ENCODE measurements at regions not wholly inside any gene's neighbourhood (a gene's known extent, or its start where the extent isn't known, plus 50 kb on each side); places are given as distances from the start of the nearest gene placed in this dataset.

DNA sequence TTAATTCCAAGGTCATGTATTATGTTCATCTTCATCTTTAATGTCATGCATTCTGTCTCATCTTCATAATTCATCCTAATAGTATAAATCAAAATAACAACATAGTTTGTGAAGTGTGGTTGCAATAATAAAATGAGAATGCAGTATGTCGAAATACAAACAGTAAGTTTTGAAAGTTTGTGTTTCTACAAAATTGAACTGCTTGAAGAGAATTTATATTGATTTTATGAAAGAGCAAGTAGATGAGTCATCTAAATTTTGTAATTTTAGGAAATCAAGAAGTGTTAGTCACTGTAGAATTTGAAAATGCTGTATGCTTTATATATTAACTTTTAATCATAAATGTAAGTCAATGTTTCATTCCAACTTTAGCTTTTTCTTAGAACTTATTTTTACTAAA is 190.5 kb upstream of the PPP1R3A start:
- peak; percentile 60 for FAIRE-seq

DNA sequence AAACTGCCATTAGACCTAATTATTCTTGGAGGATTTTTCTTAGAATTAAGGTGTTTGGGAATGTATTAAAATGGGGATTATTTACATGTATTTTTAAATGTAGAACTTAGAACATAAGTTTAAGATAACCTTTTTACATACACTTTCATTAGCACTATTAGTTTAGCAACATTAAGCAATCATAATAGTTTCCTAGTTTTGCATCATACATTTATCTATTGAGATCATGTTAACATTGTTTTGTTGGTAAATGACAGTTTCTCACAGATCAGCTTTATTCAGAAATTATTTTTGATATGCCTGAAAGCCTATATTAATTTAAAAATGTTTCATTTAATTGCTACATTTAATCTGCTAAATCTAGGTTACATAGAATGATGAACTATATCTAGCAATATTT is 189.7 kb upstream of the PPP1R3A start:
- peak; percentile 75 for FAIRE-seq

DNA sequence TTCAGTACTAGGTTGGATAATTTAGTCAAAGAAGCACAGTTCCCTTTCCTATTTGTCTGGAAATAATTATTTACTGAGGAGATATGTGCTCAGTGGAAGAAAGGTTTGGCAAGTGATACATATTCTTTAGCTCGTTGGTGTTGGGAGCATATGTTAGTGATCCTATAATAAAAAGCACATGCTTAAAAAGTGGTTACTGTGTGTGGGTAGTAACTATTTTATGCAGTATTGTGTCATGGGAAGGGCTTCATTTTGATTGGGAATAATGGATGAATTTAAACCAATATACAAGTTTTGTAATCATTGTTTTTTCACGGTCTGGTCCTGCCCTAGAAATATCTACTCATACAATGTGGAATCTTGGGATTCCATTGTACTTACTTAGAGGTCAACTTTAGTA is 188.7 kb upstream of the PPP1R3A start:
- FAIRE-seq: no peak

DNA sequence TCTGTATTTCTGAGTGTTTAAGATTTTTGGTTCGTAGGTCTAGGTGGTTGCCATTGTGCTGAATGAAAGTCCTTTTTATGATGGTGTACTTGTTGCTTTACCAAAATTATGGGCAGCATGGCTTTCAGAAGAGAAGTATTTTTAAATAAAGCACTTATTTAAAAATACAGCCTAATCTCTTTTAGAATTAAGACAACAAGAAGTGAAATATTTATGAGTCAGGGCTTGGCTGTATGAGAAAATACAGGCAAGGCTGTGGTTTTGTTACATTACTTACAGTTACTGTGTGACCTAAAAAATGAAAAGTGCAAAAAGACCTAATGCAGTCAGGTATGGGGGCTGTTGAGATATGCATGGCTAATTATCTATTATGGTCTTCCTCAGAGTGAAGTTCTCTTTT is 185.2 kb upstream of the PPP1R3A start:
- FAIRE-seq: no peak

DNA sequence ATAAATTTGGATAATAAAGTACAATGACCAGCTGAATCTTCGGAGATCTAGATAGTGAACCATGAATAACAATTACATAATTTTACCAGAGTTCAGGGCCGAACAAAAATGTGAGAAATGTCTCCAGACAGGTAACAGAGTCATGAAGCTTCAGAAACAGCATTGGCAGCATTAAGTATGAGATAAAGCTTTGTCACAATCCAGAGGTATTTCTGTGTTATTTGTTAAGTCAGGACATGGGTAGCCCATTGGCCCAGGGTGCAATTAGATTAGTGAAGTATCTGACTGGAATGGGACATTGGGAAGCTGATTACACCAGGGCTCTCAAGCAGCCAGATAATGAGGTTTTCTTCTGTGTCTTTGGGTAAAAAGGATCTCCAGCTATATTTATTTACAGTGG is 184.2 kb upstream of the PPP1R3A start:
- FAIRE-seq: no peak

DNA sequence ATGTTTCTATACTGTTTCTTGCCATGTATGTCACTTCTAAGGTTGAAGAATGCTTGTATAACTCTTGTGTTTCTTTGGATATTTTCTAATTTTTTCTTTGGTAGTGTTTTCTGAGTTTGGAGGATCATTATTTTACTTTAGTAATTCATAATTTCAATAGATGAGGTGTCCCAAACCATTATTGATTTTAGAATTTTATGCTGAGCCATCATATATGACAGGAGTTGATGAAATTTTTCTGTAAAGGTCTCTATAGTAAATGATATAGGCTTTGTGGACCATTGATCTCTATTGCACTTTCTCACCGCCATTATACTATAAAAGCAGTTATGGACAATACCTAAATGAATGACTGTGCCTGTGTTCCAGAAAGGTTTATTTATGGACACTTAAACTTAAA is 183.3 kb upstream of the PPP1R3A start:
- FAIRE-seq: no peak

DNA sequence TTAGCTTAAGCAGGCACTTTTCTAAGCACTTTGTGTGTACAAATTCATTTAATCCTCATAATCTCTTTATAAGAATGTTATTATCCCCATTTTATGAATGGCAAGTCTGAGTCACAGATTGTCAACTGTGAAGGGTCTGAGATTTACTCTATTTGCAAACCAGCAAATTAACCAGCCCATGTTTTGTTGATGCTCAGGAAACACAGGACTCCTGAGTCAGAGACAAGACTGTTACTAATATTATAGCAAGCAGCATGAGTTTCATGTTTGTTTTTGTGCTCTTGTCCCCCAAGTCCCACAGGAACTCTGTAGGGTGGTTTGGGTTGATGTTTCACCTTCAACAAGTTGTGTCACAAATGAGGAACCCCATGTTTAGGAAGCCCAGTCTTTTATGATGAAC is 182.0 kb upstream of the PPP1R3A start:
- no peak for FAIRE-seq

DNA sequence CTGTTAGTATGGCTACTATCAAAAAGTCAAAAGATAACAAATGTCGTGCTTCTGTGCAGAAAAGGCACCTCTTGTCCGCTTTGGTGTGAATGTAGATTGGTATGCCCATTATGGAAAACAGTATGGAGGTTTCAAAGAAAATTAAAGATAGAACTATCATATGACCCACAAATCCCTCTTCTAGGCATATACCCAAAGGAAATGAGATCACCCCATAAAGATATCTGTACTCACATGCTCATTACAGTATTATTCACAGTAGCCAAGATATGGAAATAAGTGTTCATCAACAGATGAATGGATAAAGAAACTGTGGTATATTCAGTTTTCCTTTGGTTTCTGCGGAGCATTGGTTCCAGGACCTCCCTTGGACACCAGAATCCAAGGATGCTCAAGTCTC is 180.5 kb upstream of the PPP1R3A start:
- no peak for FAIRE-seq

DNA sequence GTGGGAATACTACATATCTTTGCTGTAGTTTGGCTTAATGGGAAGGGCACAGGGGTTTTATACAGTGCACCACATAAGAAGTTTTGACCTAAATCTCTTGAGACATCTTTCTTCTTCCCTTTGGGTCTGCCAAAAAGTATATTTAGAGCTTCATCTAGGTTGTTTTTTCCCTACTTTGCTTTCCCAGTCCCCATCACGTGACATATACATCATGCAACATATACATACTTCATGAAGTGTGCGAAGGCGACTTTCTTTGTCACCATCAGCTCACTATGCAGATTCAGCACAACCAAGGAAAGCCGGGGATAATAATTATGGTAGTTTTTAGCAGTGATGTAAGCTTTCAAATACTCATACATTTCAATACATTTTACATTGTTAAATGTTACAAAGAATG is 177.1 kb upstream of the PPP1R3A start:
- FAIRE-seq: no peak

DNA sequence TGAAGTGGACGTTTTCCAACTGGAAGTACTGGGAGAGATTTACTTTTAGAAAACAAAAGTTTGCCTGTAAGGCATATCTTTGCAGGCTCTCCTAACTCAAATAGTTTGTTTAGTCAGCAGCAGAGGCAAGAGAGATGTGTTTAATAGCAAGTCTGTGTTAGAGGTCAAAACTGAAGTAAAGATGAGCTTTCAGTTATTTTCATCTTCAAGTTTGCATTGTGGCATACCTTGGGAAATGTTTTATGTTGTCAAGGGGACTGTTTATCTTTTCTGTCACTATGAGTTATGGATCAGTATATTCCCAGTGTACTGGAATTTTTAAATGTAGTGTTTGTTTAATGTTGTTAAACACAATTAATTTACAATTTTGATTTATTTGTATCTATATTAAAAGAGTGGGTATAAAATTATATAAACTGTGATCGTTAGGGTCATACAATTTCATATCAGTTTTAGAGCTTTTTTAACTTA is 169.7 kb upstream of the PPP1R3A start:
- FAIRE-seq: peak; percentile 18

DNA sequence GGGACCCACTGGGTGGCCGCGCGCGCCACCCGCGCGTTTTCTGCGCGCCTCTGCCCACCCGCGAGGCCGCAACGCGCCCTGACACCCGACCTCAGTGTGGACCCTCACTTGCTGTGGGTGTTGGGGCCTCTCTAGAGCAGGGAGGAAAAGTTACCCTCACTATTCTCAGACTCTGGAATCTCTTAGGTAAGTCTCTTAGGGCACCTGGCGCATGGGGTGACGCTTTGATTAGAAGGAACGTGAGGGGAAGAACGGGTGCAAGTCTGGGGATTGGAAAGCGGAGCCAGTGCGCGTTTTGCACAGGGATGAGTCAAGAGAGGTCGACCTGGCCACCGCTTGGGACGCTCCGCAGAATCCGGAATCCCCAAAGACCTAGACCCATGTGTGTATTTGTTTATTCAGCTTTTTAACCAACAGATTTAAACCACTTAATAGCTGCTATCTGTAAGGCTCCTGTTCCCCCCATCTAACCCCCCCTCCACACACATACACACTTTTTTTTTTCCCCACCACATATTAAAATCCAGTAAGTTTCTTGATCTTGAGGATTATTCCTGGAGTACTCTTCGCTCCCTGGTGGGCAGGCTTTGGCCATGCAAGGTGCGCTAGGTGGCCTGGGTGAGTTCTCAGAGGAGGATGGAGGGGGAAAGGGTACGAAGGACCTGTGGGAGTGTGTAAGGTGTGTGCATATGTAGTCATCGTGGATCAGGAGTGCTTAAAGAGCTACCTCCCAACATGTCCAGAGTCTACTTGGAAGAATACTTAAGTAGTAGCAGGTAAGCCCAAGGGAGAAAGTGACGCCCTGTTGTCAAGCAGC is 169.1 kb upstream of the PPP1R3A start:
- no peak for FAIRE-seq

DNA sequence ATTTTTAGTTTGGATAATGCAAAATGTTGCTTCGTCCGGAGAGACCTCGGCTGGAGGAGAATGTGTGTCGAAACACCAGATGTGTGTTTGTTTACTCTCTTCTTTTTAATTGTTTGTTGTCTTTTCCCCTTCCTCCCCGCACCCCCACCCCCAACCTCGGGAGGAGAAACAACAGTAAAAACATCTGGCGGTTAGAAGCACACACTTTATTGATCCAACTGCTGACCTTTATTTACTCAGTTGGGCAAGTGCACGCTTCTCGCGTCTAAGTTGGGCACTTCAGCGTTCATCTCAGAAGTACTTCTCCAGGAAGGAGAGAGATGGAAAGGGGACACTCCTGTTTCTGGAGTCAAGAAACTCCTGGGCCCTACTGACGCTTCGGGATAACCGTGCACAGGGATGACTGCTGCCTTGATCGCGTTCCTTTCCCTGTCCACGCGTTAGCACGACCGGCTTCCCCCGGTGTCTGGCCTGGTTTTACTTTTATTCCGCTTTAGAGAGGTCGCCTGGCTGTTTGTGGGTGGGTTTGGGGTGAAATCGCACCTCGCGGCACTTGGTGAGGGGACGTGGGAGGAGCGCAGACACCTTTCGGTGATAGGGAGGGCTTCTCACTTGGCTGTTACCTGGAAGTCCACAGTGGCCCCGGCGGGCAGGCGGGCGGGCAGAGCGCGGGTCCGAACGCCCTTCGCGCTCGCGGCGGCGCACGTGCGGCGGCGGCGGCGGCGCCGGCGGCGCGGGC is 168.3 kb upstream of the PPP1R3A start:
- no peak for FAIRE-seq

DNA sequence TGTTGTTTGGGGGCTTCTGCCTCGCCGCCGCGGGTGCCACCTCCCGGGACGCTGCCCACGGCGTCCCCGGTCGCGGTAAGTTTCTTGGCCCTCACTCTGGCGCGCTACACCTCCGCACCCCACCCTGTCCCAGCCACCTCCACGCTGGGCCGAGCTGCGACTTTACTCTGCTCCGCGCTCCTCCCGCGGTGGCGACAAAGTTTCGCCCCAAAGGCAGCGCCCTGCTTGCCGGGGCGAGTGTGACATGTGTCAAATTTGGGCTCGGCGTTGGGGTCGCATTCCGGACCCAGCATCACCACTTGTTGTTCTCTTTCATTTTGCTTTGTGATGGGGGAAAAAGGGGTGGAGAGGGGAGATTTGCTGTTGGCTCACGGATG is 167.7 kb upstream of the PPP1R3A start:
- FAIRE-seq: no peak

DNA sequence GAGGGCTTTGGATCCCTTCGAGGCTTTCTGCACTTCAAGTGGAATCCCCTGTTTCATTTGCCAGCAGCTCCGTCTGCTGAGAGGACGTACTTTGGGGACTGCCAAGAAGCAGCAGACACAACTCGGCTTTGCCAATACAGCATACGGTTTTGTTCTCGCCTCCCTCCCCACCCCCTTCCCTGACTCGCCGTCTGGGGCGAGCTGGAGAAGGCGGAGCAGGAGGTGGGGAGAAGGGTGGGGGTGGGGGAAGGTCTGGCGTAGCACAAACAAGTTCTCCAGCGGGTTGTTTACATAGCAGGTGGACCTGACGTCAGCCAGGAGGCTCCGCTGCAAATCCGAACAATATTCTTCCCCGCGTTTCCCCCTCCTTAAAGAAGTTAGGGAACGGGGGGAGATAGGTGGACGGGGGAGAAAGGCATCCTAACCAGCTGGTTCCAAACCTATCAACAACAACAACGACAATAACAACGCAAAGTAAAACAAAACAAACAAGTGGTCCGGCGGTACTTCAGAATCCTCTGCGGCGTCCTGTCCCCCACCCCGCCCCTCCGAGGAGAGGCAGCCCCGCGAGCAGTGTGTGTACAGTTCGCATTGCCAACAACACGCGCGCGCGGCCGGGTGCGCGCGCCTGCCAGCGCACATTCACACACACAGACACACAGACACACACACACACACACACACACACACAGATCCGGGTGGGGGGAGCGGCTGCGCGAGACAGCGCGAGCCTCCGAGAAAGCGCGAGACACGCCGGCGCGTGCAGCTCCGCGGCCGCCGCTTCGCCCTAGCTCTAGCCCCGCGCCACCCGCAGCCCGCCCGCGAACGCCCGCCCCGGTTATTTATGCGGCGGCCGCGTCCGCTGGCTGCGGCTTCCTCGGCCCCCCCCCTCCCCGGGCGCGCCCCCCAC is 167.0 kb upstream of the PPP1R3A start:
- FAIRE-seq: no peak

DNA sequence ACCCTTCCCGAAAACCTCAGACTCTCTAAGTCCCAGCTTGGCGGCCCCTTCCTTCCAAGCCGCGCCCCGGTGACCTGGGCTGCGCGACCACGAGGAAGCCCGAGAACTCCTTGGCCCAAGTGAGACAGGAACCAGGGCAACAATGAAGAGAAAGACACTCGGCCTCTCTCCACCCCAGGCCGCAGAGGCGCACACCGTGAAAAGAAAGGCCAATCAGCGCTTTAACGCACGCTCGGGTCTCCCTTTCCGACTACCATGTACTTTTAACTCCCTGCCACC is 166.4 kb upstream of the PPP1R3A start:
- FAIRE-seq: no peak

DNA sequence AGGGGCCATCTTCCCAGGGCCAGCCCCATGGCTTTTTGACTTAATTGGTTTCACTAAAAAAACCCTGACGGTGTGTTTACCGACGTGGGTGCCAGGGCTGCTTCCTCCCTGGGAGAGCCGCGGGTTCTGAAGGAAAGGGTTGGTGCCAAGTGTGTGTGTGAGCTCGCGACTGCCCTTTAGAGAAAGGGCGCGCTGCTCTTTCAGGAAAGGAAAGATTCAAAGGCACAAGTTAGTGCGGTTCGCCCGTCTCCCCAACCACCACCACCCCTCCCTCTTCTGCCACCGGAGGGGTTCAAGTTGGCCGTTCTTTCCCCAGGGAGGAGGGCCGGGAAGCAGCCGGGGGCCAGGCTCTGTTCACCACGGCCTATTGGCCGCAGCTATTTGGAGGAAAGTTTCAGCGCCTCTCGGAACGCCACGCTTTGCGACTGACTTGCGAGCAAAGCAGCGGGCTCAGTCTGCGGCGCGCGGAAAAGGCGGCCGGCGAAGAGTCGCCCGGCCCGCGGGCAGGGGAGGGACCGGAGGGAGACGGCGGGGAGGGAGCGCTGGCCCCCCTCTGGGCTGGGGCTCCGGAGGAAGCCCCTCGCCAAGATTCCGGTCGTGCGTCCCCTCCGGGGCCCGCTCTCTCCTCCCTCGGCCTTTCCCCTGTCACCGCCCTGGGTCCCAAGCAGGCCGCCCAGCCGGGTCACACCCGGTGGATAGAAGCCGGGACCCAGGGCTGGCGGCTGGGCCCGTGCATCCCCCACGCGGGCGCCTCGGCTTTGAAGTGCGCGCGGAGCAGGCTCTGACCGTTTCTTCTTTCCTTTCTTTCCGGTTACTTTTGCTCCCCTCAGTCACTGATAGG is 165.9 kb upstream of the PPP1R3A start:
- FAIRE-seq: no peak

DNA sequence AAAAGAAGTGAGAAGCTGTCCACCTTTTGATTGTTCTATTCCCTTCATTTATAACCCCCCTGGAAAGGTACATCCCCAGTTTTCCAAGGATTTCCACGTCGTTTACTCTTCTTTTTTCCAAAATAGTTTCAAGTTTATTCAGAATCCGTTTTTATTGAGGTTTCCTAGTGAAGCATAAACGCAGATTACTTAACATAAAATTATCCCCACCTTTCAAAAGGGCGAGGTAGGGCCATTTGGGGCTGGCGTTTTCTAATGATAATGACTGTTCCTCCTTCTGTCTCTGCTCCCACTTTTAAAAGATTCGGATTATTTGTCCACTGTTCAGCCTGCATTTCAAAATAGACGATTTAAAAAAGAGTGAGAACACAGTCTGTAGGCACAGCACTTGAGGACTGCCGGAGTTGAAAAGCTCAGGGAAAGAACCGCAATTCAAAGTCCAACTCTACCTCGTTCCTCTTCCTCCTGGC is 165.2 kb upstream of the PPP1R3A start:
- FAIRE-seq: no peak

DNA sequence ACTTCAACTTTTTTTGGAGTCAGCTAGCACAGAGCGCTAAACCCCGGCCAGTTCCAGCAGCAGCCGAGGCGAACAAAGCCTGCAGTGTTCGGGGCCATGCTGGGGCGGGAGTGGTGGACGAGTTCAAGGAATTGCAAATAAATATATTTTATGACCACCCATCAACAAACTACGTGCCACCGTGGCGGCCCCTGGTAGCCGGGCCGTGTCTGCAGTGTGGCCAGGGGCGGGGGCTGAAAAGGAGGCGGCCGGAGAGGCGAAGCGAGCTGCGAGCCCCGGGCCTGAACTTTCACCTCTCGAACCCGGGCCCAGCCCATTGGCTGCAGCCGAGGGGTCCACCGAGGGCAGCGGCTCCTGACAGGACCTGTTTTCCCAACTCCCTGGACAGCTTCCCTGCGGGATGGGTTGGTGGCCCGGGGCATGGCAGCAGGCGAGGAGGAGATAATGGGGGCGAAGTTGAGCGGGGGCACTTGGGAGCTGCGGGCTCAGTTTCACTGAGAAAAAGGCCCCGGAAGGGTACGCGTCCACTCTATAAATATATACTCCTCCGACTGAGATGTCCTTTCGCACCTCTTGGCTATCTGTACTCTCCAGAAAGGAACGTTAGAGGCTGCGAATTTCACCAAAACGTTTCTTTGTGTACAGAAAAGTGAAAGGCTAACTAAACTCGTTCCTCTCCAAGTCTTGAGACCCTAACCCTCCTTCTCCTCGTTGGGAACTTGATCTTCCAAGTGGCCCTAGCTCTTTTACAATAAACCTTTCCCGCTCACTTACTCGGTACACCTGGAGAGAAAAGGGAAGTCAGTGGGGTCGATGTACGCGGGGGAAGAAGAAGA is 164.6 kb upstream of the PPP1R3A start:
- FAIRE-seq: no peak

DNA sequence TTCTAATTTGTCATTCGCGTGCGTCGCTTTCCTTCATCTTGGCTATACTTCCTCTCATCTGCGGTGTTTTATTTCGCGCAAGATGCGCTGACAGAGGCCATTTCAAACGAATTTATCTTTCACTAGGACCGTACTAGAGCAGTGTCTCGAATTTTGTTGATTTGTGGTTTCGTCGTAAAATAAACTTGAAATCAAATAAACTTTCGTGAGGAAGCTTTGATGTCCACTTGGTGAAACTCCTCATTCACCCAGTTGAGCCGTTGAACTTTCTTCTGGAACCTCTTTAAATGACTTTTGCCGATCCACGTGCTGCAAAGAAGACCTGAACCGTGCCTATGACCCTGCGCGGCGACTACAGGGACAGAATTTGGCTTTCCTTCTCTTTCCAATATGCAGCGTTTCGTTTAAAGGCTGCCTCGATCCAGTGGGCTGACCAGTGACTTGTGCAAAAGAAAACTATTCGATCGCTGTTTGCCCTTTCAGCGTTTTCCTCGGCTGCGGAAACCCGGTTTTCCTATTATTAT is 163.9 kb upstream of the PPP1R3A start:
- no peak for FAIRE-seq

DNA sequence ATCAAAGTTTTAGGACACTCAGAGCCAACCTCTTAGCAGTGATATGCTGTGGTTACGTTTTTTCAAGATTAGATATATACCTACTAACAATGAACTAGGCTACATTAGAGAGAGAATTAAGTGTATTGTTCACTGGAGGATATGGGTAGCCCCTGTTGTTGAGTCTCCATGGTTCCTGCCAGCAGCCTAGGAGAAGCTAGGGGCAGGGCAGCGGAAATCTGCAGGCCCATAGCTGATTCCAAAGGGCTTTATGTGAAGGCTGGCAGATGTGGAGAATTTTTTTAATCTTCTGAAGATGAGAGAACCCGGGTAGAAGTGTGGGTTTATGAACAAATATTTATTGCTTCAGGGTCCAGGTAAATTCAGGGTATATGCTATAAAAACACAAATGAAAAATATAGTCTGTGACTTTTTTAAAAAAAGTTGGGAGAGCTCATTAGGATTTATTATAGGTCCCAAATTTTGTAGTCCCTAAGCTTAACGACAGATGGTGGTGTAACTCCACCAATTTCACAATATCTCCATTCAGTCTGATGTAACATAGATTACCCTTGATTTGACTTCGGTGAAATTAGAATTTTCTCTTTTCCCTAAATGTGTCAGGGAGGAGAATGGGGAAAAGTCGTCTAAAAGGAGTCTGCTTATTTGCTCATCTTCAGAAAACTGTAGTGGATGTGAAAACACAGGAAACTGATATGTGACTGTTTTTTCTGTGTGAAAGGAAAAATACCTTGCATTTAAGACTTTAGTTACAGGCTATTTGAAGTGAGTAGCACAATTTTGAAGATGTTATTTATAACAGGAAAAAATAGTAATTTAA is 163.0 kb upstream of the PPP1R3A start:
- FAIRE-seq: peak; percentile 66
